Daoy (cell line): ENCODE measurements at regions not wholly inside any gene's neighbourhood (a gene's known extent, or its start where the extent isn't known, plus 50 kb on each side); places are given as distances from the start of the nearest gene placed in this dataset.

Source experiments
- DNase-seq: peaks from one replicate; pipeline ENCODE4 v3.0.0-alpha.2; 2015; ENCODE audit warnings: low read depth

- DNase-seq = no peak
These were observed 601.8 kb downstream of the CCDC171 start for GRCh38 chr9:16154521-16155078.

- no peak for DNase-seq
These were observed 603.0 kb downstream of the CCDC171 start for GRCh38 chr9:16155878-16156277.

GRCh38 chr9:16157216-16157615 is 604.4 kb downstream of the CCDC171 start:
- no peak for DNase-seq

- no peak for DNase-seq
These were observed 604.8 kb downstream of the CCDC171 start for GRCh38 chr9:16157651-16158050.

- no peak for DNase-seq
These were observed 605.2 kb downstream of the CCDC171 start for GRCh38 chr9:16158093-16158492.

- DNase-seq = no peak
These were observed 608.6 kb downstream of the CCDC171 start for GRCh38 chr9:16161483-16161882.

- no peak for DNase-seq
These were observed 617.3 kb downstream of the CCDC171 start for GRCh38 chr9:16170119-16170518.

GRCh38 chr9:16171911-16172310 is 619.1 kb downstream of the CCDC171 start:
- no peak for DNase-seq

GRCh38 chr9:16172796-16173195 is 620.0 kb downstream of the CCDC171 start:
- DNase-seq = no peak

GRCh38 chr9:16174915-16175314 is 622.1 kb downstream of the CCDC171 start:
- no peak for DNase-seq

- DNase-seq = no peak
These were observed 622.6 kb downstream of the CCDC171 start for GRCh38 chr9:16175461-16175860.

GRCh38 chr9:16178294-16178693 is 625.5 kb downstream of the CCDC171 start:
- no peak for DNase-seq

GRCh38 chr9:16179566-16179965 is 626.7 kb downstream of the CCDC171 start:
- peak; percentile 32 for DNase-seq

- no peak for DNase-seq
These were observed 627.2 kb downstream of the CCDC171 start for GRCh38 chr9:16180091-16180490.

GRCh38 chr9:16180546-16180945 is 627.7 kb downstream of the CCDC171 start:
- peak; percentile 31 for DNase-seq

GRCh38 chr9:16181539-16181938 is 628.7 kb downstream of the CCDC171 start:
- DNase-seq = no peak

- DNase-seq = no peak
These were observed 629.9 kb downstream of the CCDC171 start for GRCh38 chr9:16182784-16183183.

GRCh38 chr9:16184964-16185646 is 632.3 kb downstream of the CCDC171 start:
- peak; percentile 56 for DNase-seq

- DNase-seq = no peak
These were observed 638.3 kb downstream of the CCDC171 start for GRCh38 chr9:16191191-16191590.

GRCh38 chr9:16191691-16192402 is 639.0 kb downstream of the CCDC171 start:
- peak; percentile 78 for DNase-seq

GRCh38 chr9:16192403-16193017 is 639.7 kb downstream of the CCDC171 start:
- no peak for DNase-seq

GRCh38 chr9:16193066-16193465 is 640.2 kb downstream of the CCDC171 start:
- DNase-seq = no peak

GRCh38 chr9:16196206-16196605 is 643.4 kb downstream of the CCDC171 start:
- DNase-seq = no peak
